ENCODE measurements at regions not wholly inside any gene's neighbourhood (a gene's known extent, or its start where the extent isn't known, plus 50 kb on each side); places are given as distances from the start of the nearest gene placed in this dataset.

DNA sequence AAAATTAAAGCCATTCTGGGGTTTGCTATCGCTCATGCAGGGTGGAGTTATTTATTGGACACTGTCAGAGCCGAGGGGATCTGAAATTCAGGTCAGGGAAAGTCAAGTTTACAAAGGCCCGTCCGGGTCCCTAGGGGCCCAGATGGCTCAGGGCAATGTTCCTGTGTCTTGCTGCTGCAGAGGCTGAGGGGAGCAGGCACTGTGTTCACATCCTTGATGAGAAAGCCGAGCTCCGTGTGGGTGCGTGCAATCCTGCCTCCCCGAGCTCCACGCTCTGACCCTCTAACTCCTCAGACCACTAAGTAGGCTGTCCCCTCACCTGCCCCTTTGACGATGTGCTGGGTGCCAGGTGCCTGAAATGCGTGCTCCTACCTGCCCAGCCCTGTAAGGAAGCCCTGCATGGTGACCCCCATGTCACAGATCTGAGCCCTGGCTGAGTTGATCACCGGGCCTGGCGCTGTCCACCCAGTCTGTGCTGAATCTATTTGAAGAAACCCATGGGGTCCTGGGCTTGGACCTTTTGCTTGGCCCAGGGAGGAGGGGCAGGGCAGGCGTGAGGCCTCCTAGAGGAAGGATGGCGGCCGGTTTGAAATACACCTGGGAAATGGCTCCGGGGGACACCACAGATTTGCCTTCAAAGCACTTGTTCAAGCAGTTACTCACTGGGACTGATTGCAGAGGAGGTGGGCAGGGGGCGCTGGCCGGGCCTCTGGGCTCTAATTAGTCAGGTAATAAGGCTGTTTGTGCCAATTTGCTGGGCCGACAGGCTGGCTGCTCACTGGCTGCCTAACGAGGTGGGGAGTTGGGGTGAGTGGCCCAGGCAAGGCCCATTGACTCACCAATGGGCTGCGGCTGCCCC, 204.3 kb downstream of the KIF26A start:
- no peak overlapping the region for H2AFZ ChIP-seq (ENCODE audit: insufficient read depth, low read depth, low read length, poor library complexity, severe bottlenecking)

GRCh38 chr14:104343294-104343625, 204.9 kb downstream of the KIF26A start:
- TF ChIP-seq CTCF (IDR thresholded peaks at IDR 0.05), result no peak
- H3K79me2 ChIP-seq (ENCODE audit: insufficient read depth, low read length), result no peaks in the 10 kb centered on the region
- no peaks in the 10 kb centered on the region for H3K4me1 ChIP-seq (ENCODE audit: control insufficient read depth in 1 of 2, insufficient read depth in 2 of 2, low read length in 2 of 2)
- H3K4me3 ChIP-seq (replicated peaks in 1 of 3; ENCODE audit: low read depth in 2 of 3, low read length in 3 of 3), result no peak overlapping the region
- no peak for DNase-seq
- H3K9ac ChIP-seq (ENCODE audit: insufficient read depth, low read length, poor library complexity, severe bottlenecking), result no peak overlapping the region
- Mint-ChIP-seq H3K4me3 (no peak overlapping the region), H3K27me3 (ENCODE audit: low read depth in 3 of 3) (peaks cover 8 to 20% (median 13%) of the 10 kb centered on the region in 3 donors), H3K36me3 (no peaks in the 10 kb centered on the region), H3K9me3 (peaks cover 4 to 16% (median 6%) of the 10 kb centered on the region in 7 donors), H3K4me1 (no peaks in the 10 kb centered on the region), H3K27ac (no peak overlapping the region)
- H3K4me2 ChIP-seq (replicated peaks; ENCODE audit: extremely low read depth, low read length, poor library complexity, severe bottlenecking), result no peak overlapping the region
- no peak overlapping the region for H3K27ac ChIP-seq (ENCODE audit: low read depth in 1 of 2, low read length in 2 of 2)
- H2AFZ ChIP-seq (ENCODE audit: insufficient read depth, low read depth, low read length, poor library complexity, severe bottlenecking), result no peak overlapping the region
- H3K27me3 ChIP-seq (ENCODE audit: control insufficient read depth in 2 of 2, insufficient read depth in 2 of 2, low read length in 2 of 2), result no peaks in the 10 kb centered on the region
- H4K20me1 ChIP-seq (ENCODE audit: insufficient read depth, low read length), result no peaks in the 10 kb centered on the region
- 100% methylated on average over 3 of the region's 6 CpGs for WGBS (ENCODE audit: insufficient coverage)
- intact Hi-C loops (cut with micrococcal nuclease), result no loop called here
- H3K36me3 ChIP-seq (replicated peaks in 1 of 2; ENCODE audit: control insufficient read depth in 1 of 2, insufficient read depth in 2 of 2, low read length in 2 of 2), result no peaks in the 10 kb centered on the region
- peaks cover 0 to 3% of the 10 kb centered on the region in 2 donors for H3K9me3 ChIP-seq (replicated peaks in 1 of 2; ENCODE audit: control insufficient read depth in 1 of 2, insufficient read depth in 1 of 2, low read length in 2 of 2)

More for the DNA sequence above, 204.3 kb downstream of the KIF26A start:
- Mint-ChIP-seq H3K27ac (no peak overlapping the region), H3K27me3 (ENCODE audit: low read depth in 3 of 3) (peaks cover 8 to 18% (median 13%) of the 10 kb centered on the region in 3 donors), H3K36me3 (no peaks in the 10 kb centered on the region), H3K9me3 (peaks cover 6 to 18% (median 8%) of the 10 kb centered on the region in 7 donors), H3K4me1 (no peaks in the 10 kb centered on the region), H3K4me3 (no peak overlapping the region)
- no peak overlapping the region for H3K4me2 ChIP-seq (replicated peaks; ENCODE audit: extremely low read depth, low read length, poor library complexity, severe bottlenecking)
- no peak for TF ChIP-seq CTCF (IDR thresholded peaks at IDR 0.05)
- H3K27me3 ChIP-seq (ENCODE audit: control insufficient read depth in 2 of 2, insufficient read depth in 2 of 2, low read length in 2 of 2), result no peaks in the 10 kb centered on the region
- no peaks in the 10 kb centered on the region for H3K79me2 ChIP-seq (ENCODE audit: insufficient read depth, low read length)
- H4K20me1 ChIP-seq (ENCODE audit: insufficient read depth, low read length), result no peaks in the 10 kb centered on the region
- peaks cover 0 to 3% of the 10 kb centered on the region in 2 donors for H3K9me3 ChIP-seq (replicated peaks in 1 of 2; ENCODE audit: control insufficient read depth in 1 of 2, insufficient read depth in 1 of 2, low read length in 2 of 2)
- no peaks in the 10 kb centered on the region for H3K36me3 ChIP-seq (replicated peaks in 1 of 2; ENCODE audit: control insufficient read depth in 1 of 2, insufficient read depth in 2 of 2, low read length in 2 of 2)
- WGBS (ENCODE audit: insufficient coverage), result 86% methylated on average over 19 of the region's 22 CpGs
- no peaks in the 10 kb centered on the region for H3K4me1 ChIP-seq (ENCODE audit: control insufficient read depth in 1 of 2, insufficient read depth in 2 of 2, low read length in 2 of 2)
- no peak overlapping the region for H3K4me3 ChIP-seq (replicated peaks in 1 of 3; ENCODE audit: low read depth in 2 of 3, low read length in 3 of 3)
- no peak for DNase-seq
- no peak overlapping the region for H3K9ac ChIP-seq (ENCODE audit: insufficient read depth, low read length, poor library complexity, severe bottlenecking)
- no peak overlapping the region for H3K27ac ChIP-seq (ENCODE audit: low read depth in 1 of 2, low read length in 2 of 2)
- intact Hi-C loops (cut with micrococcal nuclease), result no loop called here

Data from CD14-positive monocyte (primary cell).